B cell (primary cell): ENCODE measurements at regions not wholly inside any gene's neighbourhood (a gene's known extent, or its start where the extent isn't known, plus 50 kb on each side); places are given as distances from the start of the nearest gene placed in this dataset.

Source experiments
- ATAC-seq: fragments of 200-7000 bp; cut with Tn5 transposase; one replicate; pipeline ENCODE4 v1.10.0; 2021; ENCODE audit warnings: low read depth, mild to moderate bottlenecking, moderate number of reproducible peaks, moderate library complexity
- CTCF ChIA-PET: fragments of 350-600 bp; sonication (Branson Sonifier 250); formaldehyde crosslinking; loops from one replicate; lab custom pipeline; 2021; ENCODE audit warnings: antibody characterized with exemption, inconsistent platforms; lab: Charles Lee
- POLR2A ChIA-PET: fragments of 350-600 bp; sonication (Branson Sonifier 250); formaldehyde crosslinking; loops from one replicate; lab custom pipeline; 2021; ENCODE audit warnings: antibody characterized with exemption; lab: Charles Lee
- DNase-seq: peaks from one replicate; pipeline ENCODE4 v3.0.0; 2013
- H2AFZ ChIP-seq: 2 replicates; pipeline ENCODE4 v1.6.1; 2012; ENCODE audit warnings: mild to moderate bottlenecking, low read depth, low read length; ENCODE audit not compliant: insufficient read depth, poor library complexity, severe bottlenecking
- H3K27ac ChIP-seq, 2 donors: 1 replicate in 1 of 2; 2 replicates in 1 of 2; pipeline ENCODE4 v1.5.1; 2012 to 2013; ENCODE audit warnings: low read length in 2 of 2, mild to moderate bottlenecking in 2 of 2, moderate library complexity in 1 of 2
- H3K27me3 ChIP-seq, 4 experiments: fragments of 200-600 bp in 1 of 4; sonication (generic) in 1 of 4; replicated peaks in 1 of 4; 1 replicate in 2 of 4; 2 replicates in 2 of 4; pipeline versions ENCODE4 v1.6.1 to v1.7.0; 2013 to 2016; ENCODE audit warnings: low read length in 3 of 4, mild to moderate bottlenecking in 2 of 4, mixed read lengths in 1 of 4, moderate library complexity in 1 of 4; ENCODE audit not compliant: insufficient read depth in 4 of 4, control insufficient read depth in 3 of 4; ENCODE audit errors: control extremely low read depth in 1 of 4
- H3K36me3 ChIP-seq, 2 experiments: replicated peaks in 1 of 2; 1 replicate in 1 of 2; 2 replicates in 1 of 2; pipeline versions ENCODE4 v1.6.1 to v1.7.1; 2013; ENCODE audit warnings: low read length in 1 of 2; ENCODE audit not compliant: insufficient read depth in 2 of 2, control insufficient read depth in 1 of 2; ENCODE audit errors: control extremely low read depth in 1 of 2, extremely low read depth in 1 of 2
- H3K4me1 ChIP-seq, 2 donors: fragments of 200-600 bp in 1 of 2; sonication (generic) in 1 of 2; 1 replicate in 1 of 2; 2 replicates in 1 of 2; pipeline versions ENCODE4 v1.5.1 to v1.6.1; 2013 to 2017; ENCODE audit warnings: low read length in 2 of 2; ENCODE audit not compliant: control insufficient read depth in 2 of 2, insufficient read depth in 2 of 2
- H3K4me2 ChIP-seq: replicated peaks from 2 replicates; pipeline ENCODE3; 2012; ENCODE audit warnings: mild to moderate bottlenecking, low read depth, low read length; ENCODE audit not compliant: poor library complexity, severe bottlenecking
- H3K4me3 ChIP-seq, 5 experiments: fragments of 200-600 bp in 1 of 5; sonication (generic) in 1 of 5; 1 replicate in 3 of 5; 2 replicates in 2 of 5; pipeline versions ENCODE4 v1.5.1 to v1.7.0; 2011 to 2016; ENCODE audit warnings: low read length in 4 of 5, mild to moderate bottlenecking in 4 of 5, low read depth in 2 of 5, control low read depth in 1 of 5, moderate library complexity in 1 of 5; ENCODE audit not compliant: insufficient read depth in 1 of 5; ENCODE audit errors: control extremely low read depth in 1 of 5, extremely low read depth in 1 of 5
- H3K79me2 ChIP-seq: fragments of 200-600 bp; sonication (generic); one replicate; pipeline ENCODE4 v1.6.0; 2016; ENCODE audit warnings: low read length; ENCODE audit not compliant: control insufficient read depth, insufficient read depth
- H3K9ac ChIP-seq: fragments of 200-600 bp; sonication (generic); 2 replicates; pipeline ENCODE4 v1.6.1; 2017; ENCODE audit warnings: mild to moderate bottlenecking, low read length, moderate library complexity
- H3K9me3 ChIP-seq, 3 donors: one replicate each; pipeline versions ENCODE4 v1.6.1 to v1.7.1; 2013; ENCODE audit warnings: low read length in 2 of 3; ENCODE audit not compliant: control insufficient read depth in 2 of 3, insufficient read depth in 1 of 3; ENCODE audit errors: control extremely low read depth in 1 of 3
- H4K20me1 ChIP-seq: 2 replicates; pipeline ENCODE4 v1.6.0; 2012; ENCODE audit warnings: mild to moderate bottlenecking, low read length; ENCODE audit not compliant: insufficient read depth, control insufficient read depth, poor library complexity, severe bottlenecking
- H3K27ac Mint-ChIP-seq: one replicate; pipeline ENCODE4 v1.8.0; 2021; ENCODE audit warnings: mixed read lengths
- H3K27me3 Mint-ChIP-seq: one replicate; pipeline ENCODE4 v1.8.0; 2021; ENCODE audit warnings: mixed read lengths
- H3K4me1 Mint-ChIP-seq: one replicate; pipeline ENCODE4 v1.8.0; 2021; ENCODE audit warnings: mixed read lengths
- H3K4me3 Mint-ChIP-seq: one replicate; pipeline ENCODE4 v1.8.0; 2021; ENCODE audit warnings: mixed read lengths
- H3K9me3 Mint-ChIP-seq: one replicate; pipeline ENCODE4 v1.8.0; 2022; ENCODE audit warnings: mixed read lengths; ENCODE audit not compliant: insufficient read depth
- CTCF ChIP-seq: fragments of 200-600 bp; IDR thresholded peaks from one replicate; pipeline ENCODE4 v1.8.0; 2022; ENCODE audit warnings: antibody characterized with exemption, mild to moderate bottlenecking
- EZH2 ChIP-seq: IDR thresholded peaks from 2 replicates; pipeline ENCODE4 v1.6.1; 2012; ENCODE audit warnings: borderline replicate concordance, low read depth, mild to moderate bottlenecking, moderate library complexity, low read length; ENCODE audit not compliant: insufficient read depth, poor library complexity, severe bottlenecking
- WGBS: methylation state at CpG from one replicate; pipeline ENCODE4 v1.1.5; 2013; ENCODE audit warnings: missing lambda C conversion rate; ENCODE audit not compliant: insufficient coverage; 5-methylcytosine and 5-hydroxymethylcytosine counted together
- intact Hi-C: fragments of 100-400 bp; cut with micrococcal nuclease; formaldehyde crosslinking; loops from one replicate; pipeline ENCODE4 v1.10.0; 2022

GRCh38 chr12:105427883-105428282 is 97.4 kb downstream of the C12orf75 start:
- Mint-ChIP-seq H3K4me1 (no peaks in the 10 kb centered on the region), H3K9me3 (no peaks in the 10 kb centered on the region), H3K4me3 (no peak overlapping the region), H3K27ac (no peak overlapping the region), H3K27me3 (peaks cover 33% of the 10 kb centered on the region)
- DNase-seq: no peak
- no peak overlapping the region for H3K9ac ChIP-seq
- no peak overlapping the region for H3K27ac ChIP-seq
- TF ChIP-seq CTCF (no peak), EZH2 (no peak)
- ATAC-seq: no peak
- ChIA-PET POLR2A (no interaction called here), CTCF (no interaction called here)
- H3K79me2 ChIP-seq: no peaks in the 10 kb centered on the region
- no peaks in the 10 kb centered on the region for H4K20me1 ChIP-seq
- H3K9me3 ChIP-seq: peaks cover 0 to 3% (median 0%) of the 10 kb centered on the region in 3 donors
- intact Hi-C loops: no loop called here
- H3K4me1 ChIP-seq: no peaks in the 10 kb centered on the region
- H3K27me3 ChIP-seq: peaks cover 0 to 16% (median 8%) of the 10 kb centered on the region in 4 experiments
- no peak overlapping the region for H2AFZ ChIP-seq
- no peak overlapping the region for H3K4me2 ChIP-seq
- H3K36me3 ChIP-seq: no peaks in the 10 kb centered on the region
- no peak overlapping the region for H3K4me3 ChIP-seq

- no peak overlapping the region for H3K4me2 ChIP-seq
- no CpG with 5 or more reads among the region's 1 CpG for WGBS
- no peak for DNase-seq
- TF ChIP-seq EZH2: no peak
- no peak for TF ChIP-seq CTCF
- H3K4me1 ChIP-seq: no peaks in the 10 kb centered on the region
- ChIA-PET POLR2A (no interaction called here), CTCF (no interaction called here)
- no peaks in the 10 kb centered on the region for H3K79me2 ChIP-seq
- Mint-ChIP-seq H3K27me3 (peaks cover 40% of the 10 kb centered on the region), H3K4me1 (no peaks in the 10 kb centered on the region), H3K27ac (no peak overlapping the region), H3K4me3 (no peak overlapping the region), H3K9me3 (no peaks in the 10 kb centered on the region)
- no peak overlapping the region for H2AFZ ChIP-seq
- no peaks in the 10 kb centered on the region for H4K20me1 ChIP-seq
- intact Hi-C loops: no loop called here
- H3K27me3 ChIP-seq: peaks cover 0 to 16% (median 8%) of the 10 kb centered on the region in 4 experiments
- H3K9me3 ChIP-seq: peaks cover 0 to 1% (median 0%) of the 10 kb centered on the region in 3 donors
- no peaks in the 10 kb centered on the region for H3K36me3 ChIP-seq
- no peak overlapping the region for H3K4me3 ChIP-seq
- no peak overlapping the region for H3K9ac ChIP-seq
- ATAC-seq: no peak
- no peak overlapping the region for H3K27ac ChIP-seq
Observed at GRCh38 chr12:105428793-105429395, 98.4 kb downstream of the C12orf75 start.
